Nucleus accumbens (tissue), 56 donors: ENCODE measurements at regions not wholly inside any gene's neighbourhood (a gene's known extent, or its start where the extent isn't known, plus 50 kb on each side); places are given as distances from the start of the nearest gene placed in this dataset.
"Not testable (repeated sequence)": the region's sequence is repeated elsewhere in the genome, so short reads cannot be mapped to it uniquely, and the experiment has no call there.

Experiments used
- DNase-seq, 56 donors: peaks; one replicate each; lab custom pipeline; 2025; lab: John Stamatoyannopoulos, UW

DNA sequence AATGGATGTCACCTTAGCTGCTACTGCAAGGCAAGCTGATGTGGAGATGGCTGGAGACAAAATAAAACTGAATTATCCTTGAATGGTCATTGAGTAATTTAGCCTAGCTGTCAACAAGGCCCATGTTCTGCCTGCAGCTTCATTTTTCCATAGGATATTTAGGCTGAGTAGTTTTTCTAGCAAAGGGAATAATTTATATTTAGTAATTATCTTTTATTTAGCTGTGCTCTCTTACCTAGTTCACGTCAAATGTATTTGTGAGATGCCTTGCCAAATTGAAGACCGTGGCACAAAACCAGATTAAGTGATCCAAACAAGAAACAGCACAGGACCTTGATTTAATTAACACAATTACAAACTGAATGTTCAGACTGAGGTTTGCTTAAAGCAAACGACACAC, 77.4 kb upstream of the CEP162 start:
- DNase-seq = no peak

DNA sequence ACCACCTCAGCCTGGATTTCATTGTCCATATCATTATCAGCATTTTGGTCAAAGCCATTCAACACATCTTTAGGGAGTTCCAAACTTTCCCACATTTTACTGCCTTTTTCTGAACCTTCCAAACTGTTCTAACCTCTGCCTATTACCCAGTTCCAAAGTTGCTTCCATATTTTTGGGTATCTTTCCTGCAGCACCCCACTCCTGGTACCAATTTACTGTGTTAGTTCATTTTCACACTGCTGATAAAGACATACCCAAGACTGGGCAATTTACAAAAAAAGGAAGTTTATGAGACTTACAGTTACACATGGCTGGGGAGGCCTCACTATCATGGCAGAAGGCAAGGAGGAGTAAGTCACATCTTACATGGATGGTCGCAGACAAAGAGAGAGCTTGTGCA, 63.6 kb upstream of the CEP162 start:
- not testable (repeated sequence) for DNase-seq

DNA sequence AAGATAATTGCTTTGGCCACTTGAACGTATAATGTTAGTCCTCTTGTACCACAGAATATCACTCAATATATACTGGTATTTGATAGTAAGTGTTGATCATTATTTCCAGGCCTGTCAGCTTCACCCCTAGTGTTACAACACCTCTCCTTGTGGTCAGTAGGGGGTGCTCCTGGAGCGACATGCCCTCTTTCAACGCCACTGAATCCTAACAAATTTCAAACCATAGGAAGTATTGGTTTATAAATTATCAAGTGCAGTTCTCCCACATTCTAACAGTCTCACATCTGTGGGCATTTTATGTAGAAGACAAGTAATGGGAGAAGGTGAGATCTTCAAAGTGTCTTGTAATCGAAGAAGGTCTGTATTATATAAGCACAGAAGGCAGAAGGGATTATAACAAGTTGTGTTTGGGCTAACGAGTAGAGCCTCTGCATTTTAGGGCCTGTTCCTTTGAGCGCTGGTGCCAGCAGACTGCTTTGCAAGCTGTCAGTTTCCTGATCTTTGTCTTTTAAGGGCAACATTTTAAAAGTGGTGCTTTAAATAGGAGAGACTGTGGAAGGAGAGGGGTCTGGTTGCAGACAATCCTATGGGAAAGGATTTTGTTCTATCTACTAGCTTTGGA, 57.1 kb upstream of the CEP162 start:
- no peak for DNase-seq

DNA sequence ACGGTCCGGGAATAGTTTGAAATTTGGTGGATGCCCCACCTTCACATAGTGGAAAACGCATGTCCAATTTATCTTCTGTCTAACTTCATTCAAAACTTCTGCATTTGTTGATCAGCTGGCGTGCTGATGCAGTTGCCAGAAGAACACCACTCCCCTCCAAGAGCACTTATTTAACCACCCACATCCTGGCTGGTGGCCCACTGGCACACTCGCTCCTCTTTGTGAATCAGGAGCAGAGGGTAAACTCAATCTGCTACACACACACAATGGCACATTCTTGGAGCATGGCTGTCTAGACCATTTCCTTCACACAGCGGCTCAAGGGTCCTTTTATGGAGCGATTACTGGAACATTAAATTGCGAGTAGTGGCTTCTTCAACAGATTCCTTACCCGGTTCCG, 55.1 kb upstream of the CEP162 start:
- DNase-seq = no peak

DNA sequence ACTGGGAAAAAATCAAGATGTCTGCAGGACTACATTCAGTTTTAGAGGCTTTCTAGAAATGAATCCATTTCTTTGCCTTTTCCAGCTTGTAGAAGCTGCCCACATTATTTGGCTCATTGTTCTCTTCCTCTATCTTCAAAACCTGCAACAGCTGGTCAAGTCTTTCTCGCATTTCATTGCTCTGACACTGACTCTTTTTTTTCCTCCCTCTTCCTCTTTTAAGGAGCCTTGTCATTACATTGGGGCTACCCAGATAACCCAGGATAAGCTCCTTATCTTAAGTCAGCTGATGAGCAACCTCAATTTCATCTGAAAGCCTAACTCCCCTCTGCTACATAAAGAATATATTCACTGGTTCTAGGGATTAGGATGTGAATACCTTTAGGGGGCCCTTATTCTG, 53.2 kb upstream of the CEP162 start:
- DNase-seq = no peak

DNA sequence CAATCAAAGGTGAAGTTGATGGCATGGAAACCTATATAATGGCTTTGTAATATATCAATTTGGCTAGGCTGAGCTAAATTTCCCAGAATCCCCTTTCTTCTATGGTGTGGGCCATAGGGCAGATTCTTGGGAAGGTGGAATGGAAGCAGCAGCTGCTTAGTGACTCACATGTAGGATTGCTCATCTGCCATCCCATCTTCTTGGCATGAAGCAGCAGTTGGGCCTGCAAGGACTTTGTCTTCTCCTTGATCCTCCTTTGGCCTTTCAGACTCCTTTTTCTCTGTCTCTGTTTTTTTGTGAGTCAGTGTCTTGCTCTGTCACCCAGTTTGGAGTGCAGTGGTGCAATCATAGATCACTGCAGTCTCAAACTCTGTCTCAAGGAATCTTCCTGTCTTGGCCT, 52.6 kb upstream of the CEP162 start:
- no peak for DNase-seq

DNA sequence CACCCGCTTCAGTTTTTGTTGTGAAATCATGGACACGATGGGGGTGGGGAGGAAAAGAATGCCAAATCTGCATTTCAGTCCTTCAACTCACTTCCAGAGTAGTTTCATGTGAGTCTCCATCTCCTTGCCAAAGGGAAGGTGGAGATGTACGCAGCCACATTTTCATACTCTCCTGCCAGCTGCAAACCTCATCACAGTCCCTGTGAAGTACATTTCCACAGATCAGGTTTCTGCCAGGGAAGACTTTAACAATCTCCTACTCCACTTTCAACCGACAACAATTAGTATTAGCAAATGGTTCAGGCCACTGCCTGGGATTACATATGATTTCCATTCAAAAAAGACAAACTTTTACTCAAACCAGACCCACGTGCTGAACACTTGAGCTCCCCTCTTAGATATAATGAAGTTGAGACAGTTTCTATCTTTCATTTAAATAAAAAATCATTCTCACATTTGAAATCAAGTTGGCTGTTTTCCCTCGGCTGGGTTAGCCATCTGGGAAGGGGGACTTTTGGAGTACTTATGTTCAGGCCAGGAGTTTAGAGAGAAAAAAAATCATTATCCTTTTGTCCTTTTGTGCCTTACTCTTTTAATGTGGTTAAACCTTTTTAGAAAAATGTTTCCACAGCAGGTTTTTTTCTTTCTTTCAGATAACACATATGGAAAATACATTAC, 51.0 kb upstream of the CEP162 start:
- no peak for DNase-seq
